WTC11 (cell line): ENCODE measurements at regions not wholly inside any gene's neighbourhood (a gene's known extent, or its start where the extent isn't known, plus 50 kb on each side); places are given as distances from the start of the nearest gene placed in this dataset.

Source experiments
- ATAC-seq: fragments of 200-7000 bp; cut with Tn5 transposase; 2 replicates; pipeline ENCODE4 v1.10.0; 2021; ENCODE audit warnings: mild to moderate bottlenecking, moderate library complexity
- CTCF ChIA-PET: fragments of 300-600 bp; sonication (Branson Sonifier 250); formaldehyde crosslinking; loops from one replicate; lab custom pipeline; 2021; ENCODE audit warnings: antibody characterized with exemption; lab: Charles Lee
- POLR2A ChIA-PET: fragments of 350-600 bp; sonication (Branson Sonifier 250); formaldehyde crosslinking; loops from one replicate; lab custom pipeline; 2021; ENCODE audit warnings: antibody characterized with exemption; lab: Charles Lee
- DNase-seq: peaks from one replicate; pipeline ENCODE4 v3.0.0; 2021; ENCODE audit warnings: low spot score
- H3K27ac Mint-ChIP-seq: 2 replicates; pipeline ENCODE4 v1.8.0; 2021; ENCODE audit warnings: mixed read lengths
- H3K27me3 Mint-ChIP-seq: 2 replicates; pipeline ENCODE4 v1.8.0; 2021; ENCODE audit warnings: low read depth, mild to moderate bottlenecking, moderate library complexity, mixed read lengths
- H3K36me3 Mint-ChIP-seq: 2 replicates; pipeline ENCODE4 v1.8.0; 2021; ENCODE audit warnings: mixed read lengths
- H3K4me1 Mint-ChIP-seq: 2 replicates; pipeline ENCODE4 v1.8.0; 2022; ENCODE audit warnings: mixed read lengths
- H3K4me3 Mint-ChIP-seq: 2 replicates; pipeline ENCODE4 v1.8.0; 2021; ENCODE audit warnings: mild to moderate bottlenecking, moderate library complexity, mixed read lengths
- H3K9me3 Mint-ChIP-seq: 2 replicates; pipeline ENCODE4 v1.8.0; 2021; ENCODE audit warnings: mixed read lengths
- ESRRA ChIP-seq: sonication (generic); formaldehyde crosslinking; IDR thresholded peaks from 2 replicates; pipeline ENCODE4 v1.8.1; 2022; ENCODE audit warnings: mild to moderate bottlenecking, missing genetic modification reagents, borderline replicate concordance
- FOXK1 ChIP-seq: sonication (generic); formaldehyde crosslinking; IDR thresholded peaks from 2 replicates; pipeline ENCODE4 v1.8.0; 2022; ENCODE audit warnings: mild to moderate bottlenecking, moderate library complexity, missing genetic modification reagents
- GRHL2 ChIP-seq: fragments of 250-450 bp; sonication (Bioruptor Pico); IDR thresholded peaks from 2 replicates; pipeline ENCODE4 v1.8.0; 2022; ENCODE audit warnings: mild to moderate bottlenecking, moderate library complexity; ENCODE audit not compliant: insufficient replicate concordance, severe bottlenecking
- GTF2I ChIP-seq: fragments of 250-450 bp; sonication (Bioruptor Pico); conservative IDR thresholded peaks from 2 replicates; pipeline ENCODE4 v1.4.0; 2021; ENCODE audit warnings: mild to moderate bottlenecking
- NFE2L1 ChIP-seq: sonication (generic); formaldehyde crosslinking; IDR thresholded peaks from 2 replicates; pipeline ENCODE4 v1.8.1; 2023; ENCODE audit warnings: missing genetic modification reagents
- NR3C1 ChIP-seq: sonication (generic); formaldehyde crosslinking; conservative IDR thresholded peaks from 2 replicates; pipeline ENCODE4 v1.8.1; 2023; ENCODE audit warnings: low read depth, mild to moderate bottlenecking, missing genetic modification reagents
- RORB ChIP-seq: fragments of 250-450 bp; sonication (Bioruptor Pico); IDR thresholded peaks from 2 replicates; pipeline ENCODE4 v1.9.0; 2021; ENCODE audit warnings: mild to moderate bottlenecking
- TCF7 ChIP-seq: sonication (generic); formaldehyde crosslinking; IDR thresholded peaks from 2 replicates; pipeline ENCODE4 v1.8.0; 2022; ENCODE audit warnings: mild to moderate bottlenecking, low read depth, missing genetic modification reagents, moderate library complexity
- TP53 ChIP-seq: sonication (generic); formaldehyde crosslinking; IDR thresholded peaks from 2 replicates; pipeline ENCODE4 v1.8.1; 2023; ENCODE audit warnings: mild to moderate bottlenecking, missing genetic modification reagents
- ZNF281 ChIP-seq: sonication (generic); formaldehyde crosslinking; IDR thresholded peaks from 2 replicates; pipeline ENCODE4 v1.8.0; 2023; ENCODE audit warnings: mild to moderate bottlenecking, missing genetic modification reagents
- ZNF416 ChIP-seq: fragments of 250-450 bp; sonication (Bioruptor Pico); IDR thresholded peaks from 2 replicates; pipeline ENCODE4 v1.9.0; 2021; ENCODE audit warnings: mild to moderate bottlenecking, inconsistent platforms
- ZNF423 ChIP-seq: fragments of 250-450 bp; sonication (Bioruptor Pico); IDR thresholded peaks from 2 replicates; pipeline ENCODE4 v2.1.2; 2022; ENCODE audit warnings: mild to moderate bottlenecking, moderate library complexity
- ZNF425 ChIP-seq: fragments of 250-450 bp; sonication (Bioruptor Pico); conservative IDR thresholded peaks from 2 replicates; pipeline ENCODE4 v1.9.0; 2021; ENCODE audit warnings: mild to moderate bottlenecking
- ZNF512 ChIP-seq: sonication (generic); formaldehyde crosslinking; IDR thresholded peaks from 2 replicates; pipeline ENCODE4 v1.8.1; 2022; ENCODE audit warnings: missing genetic modification reagents, borderline replicate concordance
- ZNF532 ChIP-seq: fragments of 250-450 bp; sonication (Bioruptor Pico); IDR thresholded peaks from 2 replicates; pipeline ENCODE4 v1.9.0; 2021; ENCODE audit warnings: mild to moderate bottlenecking, borderline replicate concordance
- ZSCAN18 ChIP-seq: fragments of 250-450 bp; sonication (Bioruptor Pico); IDR thresholded peaks from 2 replicates; pipeline ENCODE4 v2.1.2; 2022; ENCODE audit warnings: mild to moderate bottlenecking, moderate library complexity

GRCh38 chr14:66254038-66254437, 232.1 kb upstream of the CCDC196 start (continued):
- no peak for TF ChIP-seq NR3C1
- TF ChIP-seq, all 79 proteins: peak for 0

GRCh38 chr14:66268802-66269334, 217.3 kb upstream of the CCDC196 start:
- ChIA-PET CTCF (no interaction called here), POLR2A (no interaction called here)
- no peaks in the 10 kb centered on the region for H3K4me1 Mint-ChIP-seq
- no peak overlapping the region for H3K4me3 Mint-ChIP-seq
- H3K9me3 Mint-ChIP-seq: peaks cover 4% of the 10 kb centered on the region
- no peak overlapping the region for H3K27ac Mint-ChIP-seq
- TF ChIP-seq GTF2I (no peak), ZNF423 (CRISPR knock-in tag) (no peak), RORB (CRISPR knock-in tag) (no peak), ZNF512 (CRISPR knock-in tag) (no peak), ESRRA (CRISPR knock-in tag) (no peak), ZNF281 (no peak), TCF7 (CRISPR knock-in tag) (no peak), ZNF532 (CRISPR knock-in tag) (no peak), NFE2L1 (CRISPR knock-in tag) (no peak), GRHL2 (CRISPR knock-in tag) (no peak), TP53 (no peak), ZSCAN18 (CRISPR knock-in tag) (no peak), ZNF416 (CRISPR knock-in tag) (no peak), FOXK1 (CRISPR knock-in tag) (no peak), ZNF425 (no peak)
- no peak for DNase-seq
- no peaks in the 10 kb centered on the region; the same call in 1 of the 2 replicates for H3K27me3 Mint-ChIP-seq
- ATAC-seq: no peak
- no peaks in the 10 kb centered on the region for H3K36me3 Mint-ChIP-seq
